Inflammatory macrophage treated with lipopolysaccharide for 1 hour (primary cell): ENCODE measurements at regions not wholly inside any gene's neighbourhood (a gene's known extent, or its start where the extent isn't known, plus 50 kb on each side); places are given as distances from the start of the nearest gene placed in this dataset.

Source experiments
- DNase-seq, 2 donors: peaks; one replicate each; pipeline ENCODE4 v3.0.0-alpha.2; 2020 to 2022

GRCh38 chr18:77522051-77522675 is 272.5 kb downstream of the GALR1 start:
- DNase-seq = no peak

GRCh38 chr18:77524909-77525308 is 275.3 kb downstream of the GALR1 start:
- DNase-seq = no peak

DNA sequence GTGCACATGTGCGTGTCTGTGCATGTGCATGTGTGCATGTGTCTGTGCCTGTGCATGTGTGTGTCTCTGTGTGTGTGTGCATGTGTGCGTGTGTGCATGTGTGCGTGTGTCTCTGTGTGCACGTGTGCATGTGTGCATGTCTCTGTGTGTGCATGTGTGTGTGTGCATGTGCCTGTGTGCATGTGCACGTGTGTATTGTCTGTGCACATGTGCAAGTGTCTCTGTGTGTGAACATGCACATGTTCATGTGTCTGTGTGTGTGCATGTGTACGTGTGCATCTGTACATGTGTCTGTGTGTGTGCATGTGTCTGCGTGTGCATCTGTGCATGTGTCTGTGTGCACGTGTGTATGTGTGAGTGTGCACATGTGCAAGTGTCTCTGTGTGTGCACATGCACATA is 277.3 kb downstream of the GALR1 start:
- DNase-seq = no peak

DNA sequence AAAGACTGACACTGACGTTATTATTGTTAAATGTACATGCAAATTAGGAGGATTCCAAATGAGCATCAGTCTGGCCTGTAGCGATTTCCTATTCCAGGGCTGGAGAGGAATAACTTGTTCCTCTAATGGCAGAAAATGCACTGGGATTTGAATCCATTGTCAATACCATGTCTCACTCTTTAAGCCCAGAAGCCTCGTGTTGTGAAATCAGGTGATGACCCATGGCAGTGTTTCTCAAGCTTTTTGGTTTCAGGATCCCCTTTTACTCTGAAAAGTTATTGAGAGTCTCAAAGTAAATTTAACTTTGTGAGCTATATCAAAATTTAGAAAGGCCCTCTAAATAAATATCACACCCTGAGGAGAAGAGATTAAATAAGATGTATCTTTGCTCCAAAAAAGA is 279.2 kb downstream of the GALR1 start:
- peak; percentile 27 to 51 for DNase-seq

DNA sequence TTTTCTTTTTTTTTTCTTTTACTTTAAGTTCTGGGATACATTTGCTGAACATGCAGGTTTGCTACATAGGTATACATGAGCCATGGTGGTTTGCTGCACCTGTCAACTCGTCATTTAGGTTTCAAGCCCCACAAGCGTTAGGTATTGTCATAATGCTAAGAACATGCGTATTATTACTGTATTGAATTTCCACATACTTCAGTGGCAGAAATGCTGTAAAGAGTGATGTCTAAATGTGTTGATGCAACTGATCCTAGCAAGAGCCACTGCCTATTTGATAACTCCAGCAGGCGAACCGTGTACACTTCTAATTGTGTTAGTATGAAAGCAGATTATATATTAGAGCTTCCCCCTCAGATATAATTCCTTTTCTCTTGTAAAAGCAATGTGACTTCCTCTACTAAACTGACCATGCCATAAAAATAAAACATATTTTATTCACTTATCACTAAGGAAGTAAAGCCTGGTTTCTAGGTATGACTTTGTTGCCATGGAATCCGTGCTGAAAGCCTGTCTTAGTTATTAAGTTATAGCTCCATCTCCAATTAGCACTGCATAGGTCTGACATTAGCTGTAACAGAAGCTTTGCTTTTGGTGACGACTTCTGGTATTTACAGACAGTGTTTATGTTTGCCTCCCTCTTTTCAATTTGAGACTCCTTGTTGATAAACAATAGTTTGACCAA is 280.0 kb downstream of the GALR1 start:
- no peak for DNase-seq

- no peak for DNase-seq
Observed at GRCh38 chr18:77530732-77531131, 281.1 kb downstream of the GALR1 start.

DNA sequence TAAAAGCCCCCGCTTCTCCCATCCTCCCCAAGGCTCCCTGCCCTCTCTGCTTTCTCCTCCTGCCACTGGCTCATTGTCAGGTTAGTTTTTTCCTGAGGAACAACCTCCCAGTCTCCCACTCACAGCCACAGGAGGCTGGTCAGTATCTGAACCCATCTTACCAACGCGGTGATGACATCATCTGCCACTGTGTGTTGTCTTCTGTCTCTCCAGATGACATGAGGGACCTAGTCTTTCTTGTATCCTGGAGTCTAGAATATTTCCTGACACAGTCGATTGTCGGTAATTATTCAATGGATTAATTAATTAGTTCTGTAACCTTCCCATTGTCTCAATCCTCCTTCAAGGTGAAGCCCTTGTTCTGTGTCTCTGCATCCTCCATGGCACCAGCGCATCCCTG is 290.2 kb downstream of the GALR1 start:
- no peak for DNase-seq

GRCh38 chr18:77544792-77545191 is 295.1 kb downstream of the GALR1 start:
- DNase-seq = no peak

DNA sequence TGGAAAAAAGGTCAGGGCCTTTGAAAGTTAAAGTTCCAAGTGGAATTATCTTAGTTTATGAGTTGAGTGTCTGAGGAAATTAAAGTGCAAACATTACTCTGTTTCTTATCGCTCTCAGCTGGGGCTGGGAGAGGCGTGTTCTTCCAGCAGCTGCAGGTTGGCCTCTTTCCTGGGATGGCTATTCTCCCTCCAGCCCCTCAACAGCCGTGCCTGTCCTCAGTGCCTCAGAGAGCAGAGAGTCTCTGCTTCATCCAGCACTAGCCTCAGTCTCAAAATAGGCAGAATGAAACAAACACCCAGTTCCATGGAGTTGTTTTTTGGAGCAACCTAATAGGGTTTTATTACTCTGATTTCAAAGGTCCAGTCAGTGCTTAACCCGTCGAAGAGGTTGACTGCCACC is 298.1 kb downstream of the GALR1 start:
- DNase-seq = no peak

DNA sequence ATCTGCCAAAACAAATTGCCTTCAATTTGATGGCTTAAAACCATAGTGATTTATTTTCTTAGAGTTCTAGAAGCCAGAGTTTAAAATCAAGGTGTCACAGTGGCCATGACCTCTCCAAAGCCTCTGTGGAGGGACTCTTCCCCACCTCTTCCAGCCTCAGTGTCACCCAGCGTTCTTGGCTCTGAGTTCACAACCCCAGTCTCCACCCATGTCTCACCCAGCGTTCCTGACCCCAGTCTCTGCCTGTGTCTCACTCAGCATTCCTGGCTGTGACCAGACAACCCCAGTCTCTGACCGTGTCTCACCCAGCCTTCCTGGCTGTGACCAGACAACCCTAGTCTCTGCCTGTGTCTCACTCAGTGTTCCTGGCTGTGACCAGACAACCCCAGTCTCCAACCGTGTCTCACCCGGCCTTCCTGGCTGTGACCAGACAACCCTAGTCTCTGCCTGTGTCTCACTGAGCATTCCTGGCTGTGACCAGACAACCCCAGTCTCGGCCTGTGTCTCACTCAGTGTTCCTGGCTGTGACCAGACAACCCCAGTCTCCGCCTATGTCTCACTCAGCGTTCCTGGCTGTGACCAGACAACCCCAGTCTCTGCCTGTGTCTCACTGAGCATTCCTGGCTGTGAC is 299.3 kb downstream of the GALR1 start:
- no peak for DNase-seq

GRCh38 chr18:77550625-77551024 is 301.0 kb downstream of the GALR1 start:
- no peak for DNase-seq

- no peak for DNase-seq
Observed at GRCh38 chr18:77551055-77551454, 301.4 kb downstream of the GALR1 start.

GRCh38 chr18:77552945-77553344 is 303.3 kb downstream of the GALR1 start:
- DNase-seq = no peak

DNA sequence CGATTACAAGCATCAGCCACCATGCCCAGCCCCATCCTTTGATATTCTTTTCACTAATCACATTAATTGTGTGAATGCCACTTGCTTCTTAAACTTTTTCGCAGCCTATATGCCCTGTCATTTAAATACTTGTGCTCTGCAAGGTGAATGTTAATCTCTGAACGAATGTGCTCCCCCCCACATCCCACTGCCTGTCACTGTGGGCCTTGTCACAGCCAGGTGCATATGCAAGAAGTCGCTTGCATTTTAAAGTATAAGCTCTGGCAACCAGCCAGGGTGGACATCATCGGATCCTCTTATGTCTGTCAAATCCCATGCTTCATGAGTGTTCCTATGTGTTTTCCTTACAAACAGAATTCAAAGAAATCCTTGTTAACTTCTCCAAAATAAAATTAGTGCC is 304.4 kb downstream of the GALR1 start:
- DNase-seq = no peak

- no peak for DNase-seq
Observed at GRCh38 chr18:77557046-77557587, 307.5 kb downstream of the GALR1 start.

GRCh38 chr18:77559274-77559910 is 309.7 kb downstream of the GALR1 start:
- DNase-seq = no peak

GRCh38 chr18:77560341-77560992 is 310.8 kb downstream of the GALR1 start:
- no peak for DNase-seq

DNA sequence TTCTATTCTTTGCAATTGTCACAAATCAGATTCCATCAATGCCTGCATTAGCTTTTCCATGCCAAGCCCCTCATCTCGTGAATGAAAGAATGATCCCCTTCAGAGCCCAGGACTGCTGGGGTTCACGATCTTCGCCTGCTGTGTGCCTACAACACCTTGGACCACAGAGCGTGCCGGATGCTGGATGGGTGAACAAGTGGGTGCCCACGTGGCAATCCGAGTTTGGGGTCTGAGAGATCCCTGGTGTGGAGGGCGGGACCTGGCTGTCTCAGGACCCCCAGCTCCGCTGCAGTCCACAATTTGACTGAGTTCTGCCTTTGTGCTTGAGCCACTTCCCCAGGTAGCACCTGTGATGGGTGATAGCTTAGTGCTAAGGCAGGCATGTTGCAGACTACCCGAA is 317.0 kb downstream of the GALR1 start:
- DNase-seq = no peak

DNA sequence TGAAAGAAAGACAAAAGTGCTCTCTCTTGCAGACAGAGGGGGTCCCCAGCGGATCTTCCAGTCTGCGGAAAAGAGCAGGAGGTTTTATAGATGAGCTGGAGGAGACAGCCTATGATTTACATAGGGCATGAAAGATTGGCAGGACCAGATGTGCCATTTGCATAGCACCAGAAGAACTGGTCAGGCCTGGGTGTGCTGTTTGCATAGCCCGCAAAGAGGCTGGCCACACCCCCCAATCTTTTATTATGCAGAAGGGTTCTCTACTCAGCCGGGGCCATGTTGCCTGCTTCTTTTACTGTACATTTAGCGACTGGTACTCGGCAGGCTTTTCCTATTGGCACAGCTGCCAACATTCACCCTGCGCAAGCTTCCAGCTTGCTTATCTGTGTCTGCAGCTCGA is 317.6 kb downstream of the GALR1 start:
- DNase-seq = no peak

DNA sequence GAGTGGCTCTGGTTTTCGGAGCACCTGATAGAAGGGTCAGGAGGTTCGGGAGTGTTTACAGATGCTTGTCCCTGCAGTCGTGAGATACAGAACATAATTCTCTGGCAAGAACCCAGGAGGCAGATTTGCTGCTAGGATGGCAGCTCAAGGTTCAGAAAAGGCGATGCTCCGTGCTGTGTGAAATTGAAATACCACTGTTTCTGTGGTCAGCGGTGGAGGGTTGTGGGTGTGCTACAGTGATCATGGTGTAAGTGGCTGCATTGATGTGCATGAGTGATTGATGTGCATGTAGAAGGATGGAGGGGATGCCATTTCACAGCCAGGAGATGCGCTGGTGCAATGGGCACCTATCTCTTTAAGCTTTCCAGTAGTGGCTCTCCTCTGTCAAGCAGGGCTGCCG is 322.1 kb downstream of the GALR1 start:
- no peak for DNase-seq

GRCh38 chr18:77572537-77572936 is 322.9 kb downstream of the GALR1 start:
- DNase-seq = no peak

DNA sequence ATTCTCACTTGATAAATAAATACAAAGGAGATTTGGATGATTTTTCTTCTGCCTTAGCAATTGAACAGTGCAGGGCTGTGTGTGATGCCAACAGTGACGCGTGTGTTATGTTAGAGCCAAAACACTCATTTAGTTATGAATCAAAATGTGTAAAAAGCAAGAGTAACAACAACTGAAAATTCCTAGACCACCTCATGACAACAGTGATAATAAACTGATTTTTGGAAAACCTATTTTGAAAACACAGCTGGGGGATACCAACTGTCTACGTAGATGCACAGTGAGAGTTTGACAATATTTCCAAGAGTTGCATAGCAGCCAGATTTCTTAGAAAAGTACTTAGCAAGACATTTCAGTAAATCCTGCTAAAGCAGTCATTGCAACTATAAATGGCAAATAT is 323.9 kb downstream of the GALR1 start:
- DNase-seq = no peak

DNA sequence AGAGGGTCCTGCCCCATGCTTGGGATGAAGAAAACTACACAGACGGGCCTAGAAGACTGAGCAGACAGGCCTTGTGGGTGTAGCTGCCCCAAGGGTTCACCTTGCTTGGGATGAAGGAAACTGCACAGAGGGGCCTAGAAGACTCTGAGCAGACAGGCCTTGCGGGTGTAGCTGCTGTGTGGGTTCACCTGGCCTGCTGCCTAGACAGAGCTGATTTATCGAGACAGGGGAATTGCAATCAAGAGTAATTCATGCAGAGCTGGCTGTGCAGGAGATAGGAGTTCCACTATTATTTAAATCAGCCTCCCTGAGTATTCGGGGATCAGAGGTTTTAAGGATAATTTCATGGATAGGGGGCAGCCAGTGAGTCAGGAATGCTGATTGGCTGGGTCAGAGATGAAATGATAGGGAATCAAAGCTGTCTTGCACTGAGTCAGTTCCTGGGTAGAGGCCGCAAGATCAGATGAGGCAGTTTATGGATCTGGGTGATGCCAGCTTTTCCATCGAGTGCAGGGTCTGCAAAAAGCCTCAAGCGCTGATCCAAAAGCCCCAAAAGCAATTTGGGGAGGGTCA is 341.4 kb downstream of the GALR1 start:
- no peak for DNase-seq
